ENCODE measurements at regions not wholly inside any gene's neighbourhood (a gene's known extent, or its start where the extent isn't known, plus 50 kb on each side); places are given as distances from the start of the nearest gene placed in this dataset.

DNA sequence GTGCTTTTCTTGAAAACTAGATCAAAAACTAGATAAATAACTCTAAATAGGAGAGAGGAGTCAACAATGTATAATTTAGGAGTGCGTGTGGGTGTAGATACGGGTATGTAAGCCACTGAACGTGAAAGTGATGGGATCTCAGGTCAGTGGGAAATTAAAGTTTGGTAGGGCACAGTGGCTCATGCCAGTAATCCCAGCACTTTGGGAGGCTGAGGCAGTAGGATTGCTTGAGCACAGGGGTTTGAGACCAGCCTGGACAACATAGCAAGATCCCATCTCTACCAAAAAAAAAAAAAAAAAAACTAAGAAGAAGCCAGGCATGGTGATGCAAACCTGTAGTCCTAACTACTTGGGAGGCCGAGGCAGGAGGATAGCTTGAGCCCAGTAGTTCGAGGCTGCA lies 247.1 kb downstream of the ANAPC1 start:
- TF ChIP-seq, protein P1, sequence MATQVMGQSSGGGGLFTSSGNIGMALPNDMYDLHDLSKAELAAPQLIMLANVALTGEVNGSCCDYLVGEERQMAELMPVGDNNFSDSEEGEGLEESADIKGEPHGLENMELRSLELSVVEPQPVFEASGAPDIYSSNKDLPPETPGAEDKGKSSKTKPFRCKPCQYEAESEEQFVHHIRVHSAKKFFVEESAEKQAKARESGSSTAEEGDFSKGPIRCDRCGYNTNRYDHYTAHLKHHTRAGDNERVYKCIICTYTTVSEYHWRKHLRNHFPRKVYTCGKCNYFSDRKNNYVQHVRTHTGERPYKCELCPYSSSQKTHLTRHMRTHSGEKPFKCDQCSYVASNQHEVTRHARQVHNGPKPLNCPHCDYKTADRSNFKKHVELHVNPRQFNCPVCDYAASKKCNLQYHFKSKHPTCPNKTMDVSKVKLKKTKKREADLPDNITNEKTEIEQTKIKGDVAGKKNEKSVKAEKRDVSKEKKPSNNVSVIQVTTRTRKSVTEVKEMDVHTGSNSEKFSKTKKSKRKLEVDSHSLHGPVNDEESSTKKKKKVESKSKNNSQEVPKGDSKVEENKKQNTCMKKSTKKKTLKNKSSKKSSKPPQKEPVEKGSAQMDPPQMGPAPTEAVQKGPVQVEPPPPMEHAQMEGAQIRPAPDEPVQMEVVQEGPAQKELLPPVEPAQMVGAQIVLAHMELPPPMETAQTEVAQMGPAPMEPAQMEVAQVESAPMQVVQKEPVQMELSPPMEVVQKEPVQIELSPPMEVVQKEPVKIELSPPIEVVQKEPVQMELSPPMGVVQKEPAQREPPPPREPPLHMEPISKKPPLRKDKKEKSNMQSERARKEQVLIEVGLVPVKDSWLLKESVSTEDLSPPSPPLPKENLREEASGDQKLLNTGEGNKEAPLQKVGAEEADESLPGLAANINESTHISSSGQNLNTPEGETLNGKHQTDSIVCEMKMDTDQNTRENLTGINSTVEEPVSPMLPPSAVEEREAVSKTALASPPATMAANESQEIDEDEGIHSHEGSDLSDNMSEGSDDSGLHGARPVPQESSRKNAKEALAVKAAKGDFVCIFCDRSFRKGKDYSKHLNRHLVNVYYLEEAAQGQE (IDR thresholded peaks at IDR 0.05; ENCODE audit: low read depth), result no peak
- TF ChIP-seq, protein P2, sequence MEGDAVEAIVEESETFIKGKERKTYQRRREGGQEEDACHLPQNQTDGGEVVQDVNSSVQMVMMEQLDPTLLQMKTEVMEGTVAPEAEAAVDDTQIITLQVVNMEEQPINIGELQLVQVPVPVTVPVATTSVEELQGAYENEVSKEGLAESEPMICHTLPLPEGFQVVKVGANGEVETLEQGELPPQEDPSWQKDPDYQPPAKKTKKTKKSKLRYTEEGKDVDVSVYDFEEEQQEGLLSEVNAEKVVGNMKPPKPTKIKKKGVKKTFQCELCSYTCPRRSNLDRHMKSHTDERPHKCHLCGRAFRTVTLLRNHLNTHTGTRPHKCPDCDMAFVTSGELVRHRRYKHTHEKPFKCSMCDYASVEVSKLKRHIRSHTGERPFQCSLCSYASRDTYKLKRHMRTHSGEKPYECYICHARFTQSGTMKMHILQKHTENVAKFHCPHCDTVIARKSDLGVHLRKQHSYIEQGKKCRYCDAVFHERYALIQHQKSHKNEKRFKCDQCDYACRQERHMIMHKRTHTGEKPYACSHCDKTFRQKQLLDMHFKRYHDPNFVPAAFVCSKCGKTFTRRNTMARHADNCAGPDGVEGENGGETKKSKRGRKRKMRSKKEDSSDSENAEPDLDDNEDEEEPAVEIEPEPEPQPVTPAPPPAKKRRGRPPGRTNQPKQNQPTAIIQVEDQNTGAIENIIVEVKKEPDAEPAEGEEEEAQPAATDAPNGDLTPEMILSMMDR (IDR thresholded peaks at IDR 0.05 in 2 of 3, conservative IDR thresholded peaks at IDR 0.05 in 1 of 3; ENCODE audit: borderline replicate concordance in 1 of 3, insufficient read depth in 1 of 3, low read depth in 2 of 3, low read length in 2 of 3), result no peak
- TF ChIP-seq POLR2AphosphoS5 (IDR thresholded peaks at IDR 0.05; ENCODE audit: low read depth, low read length), result no peak

All from HCT116 (cell line).